GM12878 (cell line): ENCODE measurements at regions not wholly inside any gene's neighbourhood (a gene's known extent, or its start where the extent isn't known, plus 50 kb on each side); places are given as distances from the start of the nearest gene placed in this dataset.
A peak's percentile ranks its signal among the peaks of the same experiment; 100 is the strongest.

Source experiments
- microRNA counts: library from miRNA; unstranded; fragments of <30 nt; microRNA quantifications from one replicate; lab custom pipeline; 2016
- microRNA-seq: library from miRNA; unstranded; fragments of <30 nt; microRNA quantifications from one replicate; pipeline ENCODE4, GENCODE V29; 2018
- small RNA-seq: library from RNA; depleted of rRNA; stranded (forward); fragments of <200 nt; gene quantifications from one replicate; pipeline ENCODE3, GENCODE V24; 2014

MicroRNA genes in the stretch of these regions (microRNA counts, 767-probe panel; counts per million panel counts)
- 3,706 counts per million, percentile 94 among the panel's probes with 10 or more counts for microRNA hsa-let-7d-5p (lab: Ali Mortazavi, UCI)
- microRNA hsa-let-7f-5p (lab: Ali Mortazavi, UCI) = 4,637 counts per million, percentile 97 among the panel's probes with 10 or more counts

Small RNA genes in the stretch of these regions (microRNA-seq; reads per million reads assigned to microRNA genes)
- 168 reads per million, percentile 79 among the genes with 10 or more reads in this experiment for gene MIRLET7A1
- 16,292 reads per million, percentile 98 among the genes with 10 or more reads in this experiment for gene MIRLET7D
- gene MIRLET7F1 = 537 reads per million, percentile 85 among the genes with 10 or more reads in this experiment

Small RNA genes in the stretch of these regions (small RNA-seq; reads per million reads assigned to genes)
- gene MIRLET7A1 = 6.2 reads per million, percentile 91 among the genes with 10 or more reads in this experiment
- gene MIRLET7D = 513 reads per million, percentile 99 among the genes with 10 or more reads in this experiment
- 25.9 reads per million, percentile 98 among the genes with 10 or more reads in this experiment for gene MIRLET7F1
